ENCODE measurements at regions not wholly inside any gene's neighbourhood (a gene's known extent, or its start where the extent isn't known, plus 50 kb on each side); places are given as distances from the start of the nearest gene placed in this dataset.
A peak's percentile ranks its signal among the peaks of the same experiment; 100 is the strongest.
"Not testable (repeated sequence)": the region's sequence is repeated elsewhere in the genome, so short reads cannot be mapped to it uniquely, and the experiment has no call there.

DNA sequence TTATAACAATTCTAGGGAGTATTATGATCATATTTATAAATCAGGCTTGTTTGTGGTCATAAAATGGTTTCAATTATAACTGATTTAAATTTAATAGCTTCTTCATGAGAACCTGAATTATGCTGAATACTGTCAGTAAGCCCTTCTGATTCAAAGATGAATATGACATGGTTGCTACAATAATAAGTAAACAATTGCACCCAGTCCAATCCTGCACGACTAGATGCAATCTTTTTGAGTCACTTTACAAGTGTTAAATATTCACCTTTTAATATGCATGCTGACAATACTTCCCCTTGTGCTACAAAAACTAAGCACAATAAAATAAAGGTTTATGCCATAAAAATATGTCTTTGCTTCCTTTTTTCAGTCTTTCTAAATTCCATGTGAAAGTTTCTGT is 325.2 kb downstream of the KCNJ3 start:
- DNase-seq, result no peak

- DNase-seq, result no peak
These were observed 324.0 kb downstream of the KCNJ3 start for GRCh38 chr2:155022531-155022930.

DNA sequence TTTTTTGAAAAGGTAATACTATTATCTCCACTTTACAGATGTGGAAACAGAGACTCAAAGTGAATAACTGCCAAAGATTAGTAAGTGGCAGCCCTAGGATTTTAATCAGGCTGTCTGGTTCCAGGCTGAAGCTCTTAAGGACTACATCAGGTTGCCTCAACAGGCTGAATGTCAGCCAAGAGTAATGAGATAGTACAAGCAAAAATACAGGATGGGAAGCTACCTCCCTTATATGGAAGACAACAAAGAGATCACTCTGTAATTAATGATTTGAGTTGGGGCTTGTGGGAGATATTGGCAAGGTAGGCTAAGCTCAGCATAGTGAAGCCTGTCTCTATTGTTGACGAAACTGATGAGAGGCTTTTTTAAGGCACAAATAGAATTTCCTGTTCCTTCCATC is 323.1 kb downstream of the KCNJ3 start:
- DNase-seq, result no peak

DNA sequence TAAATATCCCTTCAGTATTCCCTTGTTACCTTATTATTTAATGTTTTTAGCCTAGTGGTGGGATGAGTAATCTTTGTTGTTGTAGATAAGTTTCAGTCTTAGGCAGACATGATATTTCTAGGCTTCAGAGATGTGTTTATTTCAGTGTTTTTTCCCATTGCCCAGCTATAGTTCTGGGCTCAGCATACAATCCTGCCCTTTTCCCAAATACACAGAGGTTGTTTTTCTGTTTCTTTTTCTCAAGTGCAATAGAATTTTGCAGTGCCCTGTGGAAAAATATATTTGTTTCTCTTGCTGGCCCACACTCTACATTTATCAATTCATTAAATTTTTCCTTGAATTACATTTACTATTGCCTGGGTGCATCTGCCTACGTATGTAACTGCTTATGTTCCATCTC is 321.8 kb downstream of the KCNJ3 start:
- no peak for DNase-seq

- no peak for DNase-seq
These were observed 312.4 kb downstream of the KCNJ3 start for GRCh38 chr2:155010925-155011324.

DNA sequence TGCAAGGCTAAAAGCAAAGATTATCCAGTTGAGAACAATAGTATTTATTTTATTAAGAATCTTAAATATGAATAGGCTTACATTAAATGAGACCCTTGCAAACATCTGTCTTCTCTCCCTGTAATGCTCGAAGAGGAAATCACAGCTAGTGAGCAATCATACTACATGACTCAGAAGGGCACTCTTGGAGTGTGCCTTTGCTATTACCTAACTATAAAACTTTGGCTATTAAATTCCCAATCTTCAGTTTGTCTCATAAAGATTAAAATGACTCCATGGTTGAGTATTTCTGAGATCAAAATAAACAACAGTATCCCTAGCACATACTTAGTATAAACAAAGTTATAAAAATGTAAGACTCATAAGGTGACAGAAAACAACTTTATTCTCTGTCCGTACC is 296.9 kb downstream of the KCNJ3 start:
- DNase-seq, result no peak

DNA sequence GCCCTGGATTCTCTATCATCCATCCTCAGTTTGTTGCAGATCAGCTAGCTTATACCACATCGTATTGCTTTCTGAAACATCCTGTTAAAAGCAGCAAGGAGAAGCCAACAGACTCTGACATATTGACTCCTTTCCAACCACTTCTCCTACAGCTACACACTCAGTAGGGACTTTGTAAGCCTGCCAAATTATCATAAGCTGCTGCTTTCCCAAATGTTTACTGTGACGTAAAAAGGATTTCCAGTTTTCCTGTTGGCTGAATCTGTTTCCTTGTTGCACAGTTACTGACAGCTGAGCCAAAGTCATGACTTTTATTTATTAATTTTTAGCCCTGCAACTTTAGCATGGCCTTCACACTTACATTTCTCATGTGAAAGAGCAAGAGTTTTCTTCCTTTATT is 294.3 kb downstream of the KCNJ3 start:
- peak; percentile 39 to 50 for DNase-seq

DNA sequence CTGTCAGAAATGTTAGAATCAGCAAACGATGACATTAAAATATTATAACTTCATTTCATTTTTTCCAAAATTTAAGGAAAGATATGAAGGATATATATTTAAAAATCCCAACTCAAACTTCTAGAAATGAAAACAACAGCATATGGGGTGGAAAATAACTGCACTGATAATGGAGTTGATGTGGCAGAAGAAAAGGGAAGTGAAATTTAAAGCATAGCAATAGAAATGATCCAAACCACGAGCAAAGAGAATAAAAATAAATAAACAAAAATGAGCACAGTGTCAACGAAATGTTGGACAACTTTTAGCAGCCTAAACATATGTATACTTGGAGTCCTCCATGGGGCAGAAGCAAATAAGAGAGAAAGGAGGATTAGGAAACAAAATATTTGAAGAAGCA is 280.2 kb downstream of the KCNJ3 start:
- DNase-seq, result no peak

DNA sequence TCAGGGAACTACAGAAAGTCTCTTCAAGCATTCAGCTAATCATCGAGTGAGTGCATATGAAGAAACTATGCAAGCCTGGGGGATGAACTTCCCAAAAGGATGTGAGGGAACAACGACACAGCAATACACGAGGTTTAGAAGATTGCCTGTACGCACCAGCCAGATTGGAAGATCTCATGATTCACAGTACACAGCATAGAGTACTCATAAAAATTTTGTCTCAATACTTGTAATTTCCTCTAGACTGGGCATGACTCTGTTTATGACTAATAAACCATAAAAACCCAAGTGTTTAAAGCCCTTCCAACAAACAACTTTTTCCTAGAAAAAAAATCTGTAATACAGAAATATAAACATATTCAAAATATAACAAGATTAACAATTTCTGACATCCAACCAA is 279.7 kb downstream of the KCNJ3 start:
- DNase-seq, result no peak

DNA sequence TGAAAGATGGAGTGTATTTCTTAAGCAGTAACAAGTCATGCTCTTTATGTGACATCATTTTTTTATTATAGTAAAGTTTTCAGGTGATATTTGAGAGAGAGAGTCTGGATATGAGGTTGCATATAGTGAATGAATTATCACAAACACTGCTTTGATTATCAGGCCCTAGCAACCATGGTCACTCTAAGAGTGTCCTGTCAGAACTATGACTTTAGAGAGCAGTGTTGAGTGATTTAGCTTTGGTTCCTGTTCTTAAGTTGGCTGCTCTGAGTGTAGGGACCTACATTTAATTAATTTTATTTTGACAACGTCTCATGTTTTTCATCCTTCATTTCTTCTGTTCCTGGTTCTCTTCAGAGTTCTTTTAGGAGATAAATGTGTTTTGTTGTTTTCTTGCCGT is 275.5 kb downstream of the KCNJ3 start:
- DNase-seq, result no peak

DNA sequence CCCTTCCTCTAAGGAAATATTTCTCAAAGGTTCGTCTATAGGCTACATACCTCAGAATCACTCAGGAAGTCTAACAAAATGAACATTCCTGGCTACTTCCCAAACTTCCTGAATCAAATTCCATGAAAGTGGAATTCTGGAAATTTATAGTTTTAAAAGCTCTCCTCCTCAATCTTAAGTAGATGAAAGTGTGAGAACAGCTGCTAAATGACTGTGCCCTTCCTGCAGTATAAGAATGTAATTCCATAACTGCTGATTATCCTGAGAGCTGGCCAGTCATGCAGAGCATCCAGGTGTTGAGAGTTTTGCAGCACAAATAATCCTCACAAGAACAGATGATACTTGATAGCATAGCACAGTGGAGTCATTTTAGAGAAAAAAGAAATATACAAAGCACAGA is 265.0 kb downstream of the KCNJ3 start:
- no peak for DNase-seq

- no peak for DNase-seq
These were observed 263.2 kb downstream of the KCNJ3 start for GRCh38 chr2:154961676-154962075.

DNA sequence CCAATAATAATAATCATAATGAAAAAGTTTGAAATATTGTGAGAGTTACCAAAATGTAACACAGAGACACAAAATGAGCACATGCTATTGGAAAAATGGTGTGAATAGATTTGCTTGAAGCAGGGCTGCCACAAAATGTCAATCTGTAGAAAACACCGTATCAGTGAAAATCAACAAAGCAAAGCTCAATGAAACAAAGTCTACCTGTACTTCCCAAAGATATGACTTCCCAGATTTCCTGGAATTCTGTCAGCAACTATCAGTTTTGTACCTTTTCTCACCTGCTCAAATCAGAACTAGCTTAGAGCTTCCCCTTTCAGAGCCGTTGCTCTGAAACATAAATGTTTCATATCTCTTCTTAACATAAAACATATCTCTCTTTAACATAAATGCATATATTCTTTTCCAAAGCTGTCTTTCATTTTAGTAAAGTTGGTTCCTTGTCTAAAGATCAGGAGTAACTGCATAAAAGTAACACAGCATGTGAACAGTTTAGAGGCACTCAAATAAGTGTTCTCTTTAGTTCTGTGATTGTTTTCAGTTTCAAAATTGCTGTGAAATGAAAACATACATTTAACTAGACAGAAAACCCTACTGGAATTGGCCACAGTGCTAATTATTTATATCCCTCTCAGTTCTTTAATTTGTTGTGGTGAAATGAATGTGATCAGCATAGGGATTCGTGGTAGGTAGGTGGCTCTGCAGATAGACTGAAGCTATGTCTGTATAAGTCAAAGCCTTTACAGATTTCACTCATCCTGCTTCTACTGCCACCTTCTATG is 262.5 kb downstream of the KCNJ3 start:
- DNase-seq, result no peak

- no peak for DNase-seq
These were observed 254.0 kb downstream of the KCNJ3 start for GRCh38 chr2:154952346-154952980.

- not testable (repeated sequence) for DNase-seq
These were observed 248.9 kb downstream of the KCNJ3 start for GRCh38 chr2:154947416-154947815.

DNA sequence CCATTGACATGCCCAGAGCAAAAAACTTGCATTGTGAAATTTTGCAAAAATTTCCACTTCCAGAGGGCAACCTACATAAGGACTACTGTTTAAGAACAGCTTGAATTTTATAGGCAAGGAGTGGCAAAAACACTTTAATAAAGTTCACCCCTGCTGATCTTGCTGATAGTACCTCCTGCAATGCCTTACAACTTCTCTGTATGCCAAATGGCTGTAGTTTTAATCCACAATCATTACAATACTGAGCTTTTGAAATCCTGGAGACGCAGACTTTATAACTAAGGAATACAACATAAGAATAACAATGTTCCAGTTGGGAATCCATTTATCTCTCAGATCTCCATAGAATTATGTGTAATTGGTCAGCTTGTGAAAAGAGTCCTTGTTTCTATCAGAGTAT is 247.5 kb downstream of the KCNJ3 start:
- DNase-seq, result no peak

- no peak for DNase-seq
These were observed 242.9 kb downstream of the KCNJ3 start for GRCh38 chr2:154941379-154941778.

DNA sequence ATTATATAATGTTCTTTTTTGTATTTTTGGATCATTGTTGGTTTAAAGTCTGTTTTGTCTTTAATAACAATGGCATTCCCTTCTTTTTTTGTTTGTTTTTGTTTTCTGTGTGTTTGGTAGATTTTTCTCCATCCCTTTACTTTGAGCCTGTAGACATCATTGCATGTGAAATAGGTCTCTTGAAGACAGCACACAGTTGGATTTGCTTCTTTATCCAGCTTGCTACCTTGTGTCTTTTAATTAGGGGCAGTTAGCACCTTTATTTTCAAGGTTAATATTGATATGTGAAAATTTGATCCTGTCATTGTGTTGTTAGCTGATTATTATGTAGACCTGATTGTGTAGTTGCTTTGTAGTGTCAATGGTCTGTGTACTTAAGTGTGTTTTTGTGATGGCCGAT is 235.7 kb downstream of the KCNJ3 start:
- DNase-seq, result no peak

GRCh38 chr2:154924531-154924930 is 226.0 kb downstream of the KCNJ3 start:
- DNase-seq, result no peak

- no peak for DNase-seq
These were observed 216.1 kb downstream of the KCNJ3 start for GRCh38 chr2:154914561-154914960.

- DNase-seq, result no peak
These were observed 213.7 kb downstream of the KCNJ3 start for GRCh38 chr2:154912215-154912614.

DNA sequence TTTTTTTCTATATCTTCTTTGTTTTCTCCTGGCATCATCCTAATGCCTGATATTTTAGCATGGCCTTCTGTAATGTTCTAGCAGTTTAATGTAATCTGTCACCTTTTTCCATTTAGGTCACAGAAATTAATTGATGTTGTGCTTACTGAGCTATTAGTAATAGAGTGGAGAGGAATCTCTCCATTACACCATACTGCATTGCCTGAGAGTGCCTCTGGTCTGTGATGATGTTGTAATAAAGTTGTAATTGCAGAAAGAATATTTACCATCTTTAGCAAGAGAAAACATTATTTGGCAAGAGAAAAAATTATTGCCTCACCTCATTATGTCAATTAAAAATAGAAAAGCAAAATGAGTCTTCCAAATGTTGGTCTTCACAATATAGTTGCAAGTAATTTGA is 213.2 kb downstream of the KCNJ3 start:
- DNase-seq, result no peak

- no peak for DNase-seq
These were observed 212.2 kb downstream of the KCNJ3 start for GRCh38 chr2:154910701-154911100.

- DNase-seq, result no peak
These were observed 209.8 kb downstream of the KCNJ3 start for GRCh38 chr2:154908327-154908726.

All from right lung (tissue), 2 donors.